A673 (cell line): ENCODE measurements at regions not wholly inside any gene's neighbourhood (a gene's known extent, or its start where the extent isn't known, plus 50 kb on each side); places are given as distances from the start of the nearest gene placed in this dataset.
A peak's percentile ranks its signal among the peaks of the same experiment; 100 is the strongest.

Experiments
- BruUV-seq: library from RNA; stranded (reverse); fragments of 400-500 nt; replicated peaks from 2 replicates; lab custom pipeline; 2021; lab: Mats Ljungman, UMichigan
- CTCF ChIA-PET: fragments of 300-600 bp; sonication (Branson Sonifier 250); formaldehyde crosslinking; loops from one replicate; lab custom pipeline; 2022; ENCODE audit warnings: antibody characterized with exemption; lab: Charles Lee
- POLR2A ChIA-PET: fragments of 300-600 bp; sonication (Branson Sonifier 250); formaldehyde crosslinking; loops from one replicate; lab custom pipeline; 2022; ENCODE audit warnings: antibody characterized with exemption; ENCODE audit not compliant: low non-redundant PET; lab: Charles Lee
- DNase-seq: peaks from one replicate; pipeline ENCODE4 v3.0.0-alpha.2; 2015; ENCODE audit warnings: low spot score
- H3K27ac ChIP-seq: fragments of 200-600 bp; sonication (generic); 2 replicates; pipeline ENCODE4 v1.5.1; 2016; ENCODE audit warnings: mixed run types, low read depth, mild to moderate bottlenecking, mixed read lengths, antibody characterized with exemption, low read length; ENCODE audit not compliant: poor library complexity, severe bottlenecking
- H3K27me3 ChIP-seq: fragments of 200-600 bp; sonication (generic); replicated peaks from 2 replicates; pipeline ENCODE4 v1.6.1; 2017; ENCODE audit warnings: mixed run types, low read depth, mild to moderate bottlenecking, mixed read lengths, antibody characterized with exemption, low read length; ENCODE audit not compliant: insufficient read depth, poor library complexity
- H3K36me3 ChIP-seq: fragments of 200-600 bp; sonication (generic); 2 replicates; pipeline ENCODE4 v1.6.1; 2016; ENCODE audit warnings: mixed run types, mild to moderate bottlenecking, mixed read lengths, antibody characterized with exemption, low read length; ENCODE audit not compliant: insufficient read depth, poor library complexity, severe bottlenecking
- H3K4me1 ChIP-seq: fragments of 200-600 bp; sonication (generic); 2 replicates; pipeline ENCODE4 v1.6.1; 2017; ENCODE audit warnings: mixed run types, mild to moderate bottlenecking, mixed read lengths, antibody characterized with exemption, low read length; ENCODE audit not compliant: insufficient read depth, poor library complexity, severe bottlenecking
- H3K4me3 ChIP-seq: fragments of 200-600 bp; sonication (generic); 2 replicates; pipeline ENCODE4 v1.5.1; 2016; ENCODE audit warnings: low read depth, mixed run types, mild to moderate bottlenecking, mixed read lengths, low read length; ENCODE audit not compliant: poor library complexity, severe bottlenecking
- H3K9me3 ChIP-seq: fragments of 200-600 bp; sonication (generic); 2 replicates; pipeline ENCODE4 v1.6.1; 2016; ENCODE audit warnings: mixed run types, low read depth, mild to moderate bottlenecking, mixed read lengths, antibody characterized with exemption, low read length; ENCODE audit not compliant: poor library complexity, severe bottlenecking
- EZH2 ChIP-seq: fragments of 200-600 bp; sonication (generic); IDR thresholded peaks from 2 replicates; pipeline ENCODE4 v1.6.1; 2017; ENCODE audit warnings: borderline replicate concordance, low read depth, mild to moderate bottlenecking, mixed read lengths, antibody characterized with exemption, low read length; ENCODE audit not compliant: poor library complexity, severe bottlenecking
- intact Hi-C: fragments of 100-400 bp; cut with micrococcal nuclease; formaldehyde crosslinking; loops from one replicate; pipeline ENCODE4 v1.10.0; 2022; ENCODE audit not compliant: unreplicated experiment
- TF ChIP-seq, protein P1 (sequence below): fragments of 300-800, 200-600 bp; sonication (generic); conservative IDR thresholded peaks from 2 replicates; pipeline ENCODE4 v1.5.1; 2017; ENCODE audit warnings: low read depth, mild to moderate bottlenecking, antibody characterized with exemption, low read length, moderate library complexity, mixed read lengths

DNA sequence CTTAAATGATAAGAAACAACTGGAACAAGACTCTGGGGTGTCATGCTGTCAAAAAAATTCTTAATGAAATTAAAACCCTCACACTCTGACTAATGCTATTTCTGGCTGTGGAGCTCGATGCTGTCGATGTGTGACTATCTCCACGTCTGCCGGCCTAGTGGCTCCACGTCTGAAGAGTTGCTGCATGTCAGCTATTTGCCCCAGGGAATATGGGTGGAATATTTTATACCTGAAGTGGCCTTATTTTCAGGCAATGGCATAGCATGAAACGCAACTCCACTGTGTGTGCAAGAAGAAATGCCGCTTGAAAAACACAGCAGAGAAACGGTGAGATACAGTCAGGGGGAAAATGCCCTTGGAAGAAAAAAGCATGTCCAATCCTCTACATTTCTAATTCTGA, 50.9 kb upstream of the MGMT start:
- no peak overlapping the region for H3K4me3 ChIP-seq
- POLR2A ChIA-PET = interaction anchor here (0.6 kb wide), 1 partner anchor 296 kb away, joined by 6 read pairs; no protein-coding TSS in a partner anchor
- no peak overlapping the region for H3K27ac ChIP-seq
- TF ChIP-seq, protein P1, sequence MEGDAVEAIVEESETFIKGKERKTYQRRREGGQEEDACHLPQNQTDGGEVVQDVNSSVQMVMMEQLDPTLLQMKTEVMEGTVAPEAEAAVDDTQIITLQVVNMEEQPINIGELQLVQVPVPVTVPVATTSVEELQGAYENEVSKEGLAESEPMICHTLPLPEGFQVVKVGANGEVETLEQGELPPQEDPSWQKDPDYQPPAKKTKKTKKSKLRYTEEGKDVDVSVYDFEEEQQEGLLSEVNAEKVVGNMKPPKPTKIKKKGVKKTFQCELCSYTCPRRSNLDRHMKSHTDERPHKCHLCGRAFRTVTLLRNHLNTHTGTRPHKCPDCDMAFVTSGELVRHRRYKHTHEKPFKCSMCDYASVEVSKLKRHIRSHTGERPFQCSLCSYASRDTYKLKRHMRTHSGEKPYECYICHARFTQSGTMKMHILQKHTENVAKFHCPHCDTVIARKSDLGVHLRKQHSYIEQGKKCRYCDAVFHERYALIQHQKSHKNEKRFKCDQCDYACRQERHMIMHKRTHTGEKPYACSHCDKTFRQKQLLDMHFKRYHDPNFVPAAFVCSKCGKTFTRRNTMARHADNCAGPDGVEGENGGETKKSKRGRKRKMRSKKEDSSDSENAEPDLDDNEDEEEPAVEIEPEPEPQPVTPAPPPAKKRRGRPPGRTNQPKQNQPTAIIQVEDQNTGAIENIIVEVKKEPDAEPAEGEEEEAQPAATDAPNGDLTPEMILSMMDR = no peak
- no peak for TF ChIP-seq EZH2
- DNase-seq = no peak
- H3K36me3 ChIP-seq = no peaks in the 10 kb centered on the region
- CTCF ChIA-PET = no interaction called here
- no peaks in the 10 kb centered on the region for H3K9me3 ChIP-seq
- intact Hi-C loops = no loop called here
- H3K4me1 ChIP-seq = peaks cover 8% of the 10 kb centered on the region
- no TSS peak for BruUV-seq
- H3K27me3 ChIP-seq = no peaks in the 10 kb centered on the region

DNA sequence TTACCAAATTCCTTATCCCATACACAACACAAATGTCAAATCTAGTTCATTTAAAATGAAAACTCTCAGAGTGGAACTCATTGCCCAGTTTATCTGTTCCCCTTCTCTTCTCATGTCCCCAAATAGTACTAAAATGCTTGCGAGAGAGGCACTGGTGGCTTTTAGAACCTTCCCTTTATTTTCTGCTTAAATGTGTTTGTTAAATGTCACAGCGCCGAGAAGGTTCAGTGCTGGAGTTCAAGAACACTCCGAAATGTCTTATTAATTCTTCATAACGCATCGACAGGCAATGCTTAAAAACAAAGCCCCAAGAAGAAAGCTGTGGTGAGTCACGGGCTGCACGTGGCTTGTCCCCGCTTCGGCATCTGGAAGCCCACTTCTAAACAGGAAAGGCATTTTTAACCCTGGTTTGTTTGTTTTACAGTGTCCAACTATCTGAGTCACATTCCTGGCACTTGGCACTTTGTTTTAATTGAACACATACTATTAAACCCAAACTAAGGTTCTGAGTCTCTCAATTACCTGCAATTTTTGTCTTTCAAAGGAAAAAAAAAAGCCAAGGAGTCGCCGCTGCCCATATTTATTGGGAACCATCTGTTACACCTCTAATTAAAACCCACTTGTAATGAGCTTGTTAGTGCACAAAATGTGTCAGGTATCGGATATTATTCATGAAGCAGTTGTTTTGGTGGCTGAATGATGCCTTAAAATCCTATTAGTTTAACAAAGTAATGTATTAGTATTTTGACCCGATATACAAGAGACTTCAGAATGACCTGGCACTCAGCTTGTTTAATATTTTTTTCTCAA, 49.9 kb upstream of the MGMT start:
- peak; percentile 35 for DNase-seq
- Histone ChIP-seq H3K4me3 (no peak overlapping the region), H3K4me1 (peaks cover 8% of the 10 kb centered on the region), H3K9me3 (no peaks in the 10 kb centered on the region), H3K27me3 (no peaks in the 10 kb centered on the region), H3K27ac (no peak overlapping the region), H3K36me3 (no peaks in the 10 kb centered on the region)
- ChIA-PET POLR2A (no interaction called here), CTCF (no interaction called here)
- intact Hi-C loops = no loop called here
- TF ChIP-seq EZH2 = no peak
- TF ChIP-seq, protein P1 = no peak
- no TSS peak for BruUV-seq
